Pancreas (tissue), 10 donors: ENCODE measurements at regions not wholly inside any gene's neighbourhood (a gene's known extent, or its start where the extent isn't known, plus 50 kb on each side); places are given as distances from the start of the nearest gene placed in this dataset.

Experiments used
- ATAC-seq, 4 donors: fragments of 200-7000 bp; cut with Tn5 transposase; one replicate each; pipeline versions ENCODE4 v1.8.0 to v1.9.1; 2020; ENCODE audit warnings: mild to moderate bottlenecking in 4 of 4, moderate library complexity in 4 of 4
- DNase-seq, 6 donors: peaks; one replicate each; pipeline ENCODE4 v3.0.0-alpha.2; 2020
- FAIRE-seq: peaks from 2 replicates; lab custom pipeline; 2012; peaks lifted over from hg19 to GRCh38; lab: Jason Lieb, UNC
- H3K27ac ChIP-seq, 4 donors: fragments of 200-600 bp; sonication (generic); 1 replicate in 3 of 4; 2 replicates in 1 of 4; pipeline versions ENCODE4 v1.5.0 to v1.8.0; 2020
- H3K27me3 ChIP-seq, 4 donors: fragments of 200-600 bp; one replicate each; pipeline ENCODE4 v1.8.0; 2021
- H3K36me3 ChIP-seq, 3 donors: fragments of 200-600 bp; sonication (generic) in 1 of 3; one replicate each; pipeline versions ENCODE4 v1.5.0 to v1.8.0; 2020 to 2021
- H3K4me1 ChIP-seq, 3 donors: fragments of 200-600 bp; one replicate each; pipeline ENCODE4 v1.8.0; 2021
- H3K4me3 ChIP-seq, 4 donors: fragments of 200-600 bp; sonication (generic) in 2 of 4; one replicate each; pipeline versions ENCODE4 v1.5.0 to v1.8.0; 2020 to 2021
- H3K9me3 ChIP-seq, 4 donors: fragments of 200-600 bp; one replicate each; pipeline ENCODE4 v1.8.0; 2021
- WGBS, 2 donors: extraction: QIAGEN DNeasy Blood & Tissue Kit; methylation state at CpG; one replicate each; pipeline ENCODE4 v1.1.7; 2013; 5-methylcytosine and 5-hydroxymethylcytosine counted together
- intact Hi-C, 3 donors: fragments of 100-400 bp; cut with DNase I; formaldehyde crosslinking; loops; one replicate each; pipeline versions ENCODE4 v1.11.1 to v1.14.2; 2022
- TF ChIP-seq, protein P1 (sequence below), 4 donors: fragments of 200-600 bp; sonication (generic) in 3 of 4; IDR thresholded peaks; one replicate each; pipeline versions ENCODE4 v1.5.0 to v1.8.0; 2021; ENCODE audit warnings: antibody characterized with exemption in 4 of 4
- donor health status: healthy with polysubstance abuse.
- donor health status: DM: no; HTN: no; CAD: no; lungs with moderate emphysema.
- donor health status: DM: no; HTN: no; CAD: no.
- donor health status: control.
- donor health status: control.
- donor health status: Bipolar disorder and iron deficiency.
- donor health status: DM: yes; HTN: yes; CAD: no.
- donor health status: DM: no; HTN: no; CAD: no.
- donor health status: DM: no; HTN: no; CAD: no.
- donor health status: DM: yes; HTN: yes; CAD: no.

DNA sequence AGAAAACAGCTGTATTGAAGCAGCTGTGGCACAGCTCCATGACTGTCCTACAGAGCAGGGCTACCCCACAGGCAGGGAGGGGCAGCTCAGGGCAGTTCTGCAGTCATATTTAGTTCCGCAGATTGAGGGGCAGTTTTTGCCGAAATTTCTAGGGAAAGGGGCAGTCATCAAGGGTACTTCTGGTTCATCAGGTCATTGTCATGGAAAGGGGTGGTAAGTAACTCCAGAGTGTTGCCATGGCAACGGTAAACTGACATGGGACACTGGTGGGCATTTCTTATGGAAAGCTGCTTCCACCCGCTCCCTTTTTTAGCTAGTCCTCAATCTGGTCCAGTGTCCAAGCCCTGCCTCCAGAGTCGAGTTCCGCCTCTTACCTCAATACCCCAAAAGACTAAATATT lies 702.8 kb downstream of the LIG4 start:
- no peak for DNase-seq
- ATAC-seq, result no peak
- intact Hi-C loops, result no loop called here
- whole genome bisulfite sequencing, 2 donors, result 77 to 91% methylated on average over 6 of the region's 6 CpGs
- Histone ChIP-seq H3K27me3 (no peaks in the 10 kb centered on the region), H3K4me1 (no peaks in the 10 kb centered on the region), H3K27ac (no peak overlapping the region), H3K4me3 (no peak overlapping the region), H3K9me3 (no peaks in the 10 kb centered on the region), H3K36me3 (no peaks in the 10 kb centered on the region)
- TF ChIP-seq, protein P1, sequence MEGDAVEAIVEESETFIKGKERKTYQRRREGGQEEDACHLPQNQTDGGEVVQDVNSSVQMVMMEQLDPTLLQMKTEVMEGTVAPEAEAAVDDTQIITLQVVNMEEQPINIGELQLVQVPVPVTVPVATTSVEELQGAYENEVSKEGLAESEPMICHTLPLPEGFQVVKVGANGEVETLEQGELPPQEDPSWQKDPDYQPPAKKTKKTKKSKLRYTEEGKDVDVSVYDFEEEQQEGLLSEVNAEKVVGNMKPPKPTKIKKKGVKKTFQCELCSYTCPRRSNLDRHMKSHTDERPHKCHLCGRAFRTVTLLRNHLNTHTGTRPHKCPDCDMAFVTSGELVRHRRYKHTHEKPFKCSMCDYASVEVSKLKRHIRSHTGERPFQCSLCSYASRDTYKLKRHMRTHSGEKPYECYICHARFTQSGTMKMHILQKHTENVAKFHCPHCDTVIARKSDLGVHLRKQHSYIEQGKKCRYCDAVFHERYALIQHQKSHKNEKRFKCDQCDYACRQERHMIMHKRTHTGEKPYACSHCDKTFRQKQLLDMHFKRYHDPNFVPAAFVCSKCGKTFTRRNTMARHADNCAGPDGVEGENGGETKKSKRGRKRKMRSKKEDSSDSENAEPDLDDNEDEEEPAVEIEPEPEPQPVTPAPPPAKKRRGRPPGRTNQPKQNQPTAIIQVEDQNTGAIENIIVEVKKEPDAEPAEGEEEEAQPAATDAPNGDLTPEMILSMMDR (IDR thresholded peaks at IDR 0.05), result no peak
- FAIRE-seq, result no peak

DNA sequence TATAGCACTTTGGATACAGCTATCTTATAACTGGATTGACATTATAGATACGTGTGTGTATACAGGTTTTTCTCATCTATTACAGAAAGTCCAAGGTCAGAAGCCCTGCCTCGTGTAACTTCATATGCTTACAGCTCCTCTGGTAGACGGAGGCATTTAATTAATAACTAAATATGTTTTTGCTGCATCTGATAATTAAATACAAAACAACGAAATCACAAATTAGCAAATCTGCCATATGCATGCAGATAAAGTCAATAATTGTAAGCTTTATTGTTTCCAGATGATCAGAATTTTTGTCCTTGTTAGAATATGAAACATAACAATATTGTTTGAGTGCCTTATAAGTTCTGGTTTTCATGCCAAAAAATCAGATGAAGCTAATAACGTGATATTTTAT lies 717.7 kb downstream of the LIG4 start:
- Histone ChIP-seq H3K4me3 (no peak overlapping the region), H3K27ac (no peak overlapping the region), H3K4me1 (no peaks in the 10 kb centered on the region), H3K9me3 (no peaks in the 10 kb centered on the region), H3K27me3 (no peaks in the 10 kb centered on the region), H3K36me3 (no peaks in the 10 kb centered on the region)
- no peak for ATAC-seq
- 25 to 29% methylated on average over 5 of the region's 5 CpGs for WGBS, 2 donors
- intact Hi-C loops, result no loop called here
- TF ChIP-seq, protein P1 (IDR thresholded peaks at IDR 0.05), result no peak
- no peak for DNase-seq
- FAIRE-seq, result no peak

DNA sequence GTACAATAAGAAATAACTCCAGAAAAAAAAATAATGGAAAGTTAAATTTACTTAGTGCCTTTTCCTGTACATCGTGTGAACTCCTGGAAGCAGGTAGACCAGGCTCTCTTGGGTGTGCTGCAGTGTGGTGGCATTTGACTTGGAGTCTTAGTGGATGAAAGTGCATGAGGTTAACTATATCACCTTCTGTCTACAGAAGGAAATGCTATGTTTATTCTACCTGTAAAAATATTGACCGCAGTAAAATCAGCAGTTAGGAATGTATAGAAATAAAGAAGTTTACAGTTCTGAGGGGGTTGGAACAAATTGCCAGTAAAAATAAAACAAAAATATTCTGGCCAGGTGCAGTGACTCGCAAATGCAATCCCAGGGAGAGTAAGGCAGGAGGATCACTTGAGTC lies 722.1 kb downstream of the LIG4 start:
- no peak for DNase-seq
- no peaks in the 10 kb centered on the region for H3K9me3 ChIP-seq
- FAIRE-seq, result no peak
- no peak overlapping the region for H3K27ac ChIP-seq
- no peak for ATAC-seq
- TF ChIP-seq, protein P1 (IDR thresholded peaks at IDR 0.05), result no peak
- H3K27me3 ChIP-seq, result no peaks in the 10 kb centered on the region
- H3K36me3 ChIP-seq, result no peaks in the 10 kb centered on the region
- no peaks in the 10 kb centered on the region for H3K4me1 ChIP-seq
- no peak overlapping the region for H3K4me3 ChIP-seq
- intact Hi-C loops, result no loop called here
- WGBS, 2 donors, result 43 to 46% methylated on average over 3 of the region's 3 CpGs

GRCh38 chr13:107482688-107483087 lies 732.6 kb downstream of the LIG4 start:
- ATAC-seq, result no peak
- intact Hi-C loops, result no loop called here
- WGBS, 2 donors, result 66 to 71% methylated on average over 5 of the region's 5 CpGs
- FAIRE-seq, result no peak
- no peak for DNase-seq
- TF ChIP-seq, protein P1 (IDR thresholded peaks at IDR 0.05), result no peak
- no peaks in the 10 kb centered on the region for H3K27me3 ChIP-seq
- H3K4me1 ChIP-seq, result no peaks in the 10 kb centered on the region
- no peak overlapping the region for H3K27ac ChIP-seq
- no peaks in the 10 kb centered on the region for H3K36me3 ChIP-seq
- H3K4me3 ChIP-seq, result no peak overlapping the region
- H3K9me3 ChIP-seq, result no peaks in the 10 kb centered on the region

GRCh38 chr13:107480130-107480529 lies 735.2 kb downstream of the LIG4 start:
- WGBS, 2 donors, result 57 to 78% methylated on average over 1 of the region's 1 CpG
- intact Hi-C loops, result no loop called here
- TF ChIP-seq, protein P1 (IDR thresholded peaks at IDR 0.05), result no peak
- H3K27me3 ChIP-seq, result no peaks in the 10 kb centered on the region
- H3K27ac ChIP-seq, result no peak overlapping the region
- H3K9me3 ChIP-seq, result no peaks in the 10 kb centered on the region
- no peak overlapping the region for H3K4me3 ChIP-seq
- ATAC-seq (no peak), DNase-seq (no peak), FAIRE-seq (no peak)
- H3K4me1 ChIP-seq, result no peaks in the 10 kb centered on the region
- no peaks in the 10 kb centered on the region for H3K36me3 ChIP-seq
